DND-41 (cell line): ENCODE measurements at regions not wholly inside any gene's neighbourhood (a gene's known extent, or its start where the extent isn't known, plus 50 kb on each side); places are given as distances from the start of the nearest gene placed in this dataset.

Experiments used
- CTCF ChIP-seq: IDR thresholded peaks from 2 replicates; pipeline ENCODE4 v1.5.1; 2012; ENCODE audit warnings: borderline replicate concordance, low read length, moderate library complexity, mild to moderate bottlenecking; ENCODE audit not compliant: poor library complexity, severe bottlenecking; ENCODE audit errors: extremely low read depth
- EZH2 ChIP-seq: IDR thresholded peaks from 3 replicates; pipeline ENCODE4 v1.6.1; 2012; ENCODE audit warnings: borderline replicate concordance, low read depth, mild to moderate bottlenecking, moderate library complexity, low read length, inconsistent platforms; ENCODE audit not compliant: severe bottlenecking

- TF ChIP-seq CTCF (no peak), EZH2 (no peak)
Measured at GRCh38 chr3:144109944-144110343, 138.3 kb downstream of the DIPK2A start.
